ENCODE measurements at regions not wholly inside any gene's neighbourhood (a gene's known extent, or its start where the extent isn't known, plus 50 kb on each side); places are given as distances from the start of the nearest gene placed in this dataset.

GRCh38 chr12:127781336-127781735 is 485.6 kb upstream of the TMEM132C start:
- Mint-ChIP-seq H3K36me3 (ENCODE audit: insufficient read depth) (no peaks in the 10 kb centered on the region), H3K4me1 (ENCODE audit: low read depth) (peaks cover 2% of the 10 kb centered on the region), H3K4me3 (ENCODE audit: low read depth) (no peak overlapping the region), H3K27ac (no peak overlapping the region), H3K27me3 (no peaks in the 10 kb centered on the region), H3K9me3 (ENCODE audit: low read depth) (peaks cover 3% of the 10 kb centered on the region)
- DNase-seq (ENCODE audit: low spot score, unreplicated experiment) = no peak
- no peak for TF ChIP-seq CTCF (IDR thresholded peaks at IDR 0.05; ENCODE audit: unreplicated experiment)

GRCh38 chr12:127785540-127785939 is 481.4 kb upstream of the TMEM132C start:
- no peak for DNase-seq (ENCODE audit: low spot score, unreplicated experiment)
- H3K27ac Mint-ChIP-seq = no peak overlapping the region
- no peaks in the 10 kb centered on the region for H3K36me3 Mint-ChIP-seq (ENCODE audit: insufficient read depth)
- H3K4me1 Mint-ChIP-seq (ENCODE audit: low read depth) = peaks cover 2% of the 10 kb centered on the region
- no peak for TF ChIP-seq CTCF (IDR thresholded peaks at IDR 0.05; ENCODE audit: unreplicated experiment)
- no peaks in the 10 kb centered on the region for H3K9me3 Mint-ChIP-seq (ENCODE audit: low read depth)
- H3K27me3 Mint-ChIP-seq = peaks cover 5% of the 10 kb centered on the region
- no peak overlapping the region for H3K4me3 Mint-ChIP-seq (ENCODE audit: low read depth)

- Mint-ChIP-seq H3K4me1 (ENCODE audit: low read depth) (peaks cover 2% of the 10 kb centered on the region), H3K36me3 (ENCODE audit: insufficient read depth) (no peaks in the 10 kb centered on the region), H3K27me3 (peaks cover 8% of the 10 kb centered on the region), H3K9me3 (ENCODE audit: low read depth) (no peaks in the 10 kb centered on the region), H3K27ac (no peak overlapping the region), H3K4me3 (ENCODE audit: low read depth) (no peak overlapping the region)
- no peak for TF ChIP-seq CTCF (IDR thresholded peaks at IDR 0.05; ENCODE audit: unreplicated experiment)
- no peak for DNase-seq (ENCODE audit: low spot score, unreplicated experiment)
Measured at GRCh38 chr12:127785986-127786590, 480.9 kb upstream of the TMEM132C start.

- DNase-seq (ENCODE audit: low spot score, unreplicated experiment) = no peak
- no peak overlapping the region for H3K27ac Mint-ChIP-seq
- no peaks in the 10 kb centered on the region for H3K9me3 Mint-ChIP-seq (ENCODE audit: low read depth)
- H3K4me1 Mint-ChIP-seq (ENCODE audit: low read depth) = peaks cover 2% of the 10 kb centered on the region
- H3K27me3 Mint-ChIP-seq = peaks cover 8% of the 10 kb centered on the region
- H3K4me3 Mint-ChIP-seq (ENCODE audit: low read depth) = no peak overlapping the region
- TF ChIP-seq CTCF (IDR thresholded peaks at IDR 0.05; ENCODE audit: unreplicated experiment) = no peak
- no peaks in the 10 kb centered on the region for H3K36me3 Mint-ChIP-seq (ENCODE audit: insufficient read depth)
Measured at GRCh38 chr12:127787544-127787943, 479.4 kb upstream of the TMEM132C start.

GRCh38 chr12:127790376-127790775 is 476.6 kb upstream of the TMEM132C start:
- Mint-ChIP-seq H3K36me3 (ENCODE audit: insufficient read depth) (no peaks in the 10 kb centered on the region), H3K27ac (no peak overlapping the region), H3K9me3 (ENCODE audit: low read depth) (peaks cover under 1% of the 10 kb centered on the region)

More at GRCh38 chr12:127790376-127790775, 476.6 kb upstream of the TMEM132C start:
- no peak for DNase-seq (ENCODE audit: low spot score, unreplicated experiment)
- H3K4me1 Mint-ChIP-seq (ENCODE audit: low read depth) = peaks cover 2% of the 10 kb centered on the region
- H3K27me3 Mint-ChIP-seq = peaks cover 10% of the 10 kb centered on the region
- TF ChIP-seq CTCF (IDR thresholded peaks at IDR 0.05; ENCODE audit: unreplicated experiment) = no peak
- no peak overlapping the region for H3K4me3 Mint-ChIP-seq (ENCODE audit: low read depth)

All from progenitor cell of endocrine pancreas (in vitro differentiated cells).